AG10803 (cell line): ENCODE measurements at regions not wholly inside any gene's neighbourhood (a gene's known extent, or its start where the extent isn't known, plus 50 kb on each side); places are given as distances from the start of the nearest gene placed in this dataset.

Source experiments
- DNase-seq: peaks from one replicate; pipeline ENCODE4 v3.0.0; 2010; ENCODE audit warnings: low read depth
- H3K4me3 ChIP-seq: 2 replicates; pipeline ENCODE4 v1.5.1; 2011; ENCODE audit warnings: mild to moderate bottlenecking, low read length, control low read depth
- TF ChIP-seq, protein P1 (sequence below): conservative IDR thresholded peaks from 2 replicates; pipeline ENCODE4 v1.5.1; 2011; ENCODE audit warnings: mild to moderate bottlenecking, low read length, control low read depth, inconsistent platforms

DNA sequence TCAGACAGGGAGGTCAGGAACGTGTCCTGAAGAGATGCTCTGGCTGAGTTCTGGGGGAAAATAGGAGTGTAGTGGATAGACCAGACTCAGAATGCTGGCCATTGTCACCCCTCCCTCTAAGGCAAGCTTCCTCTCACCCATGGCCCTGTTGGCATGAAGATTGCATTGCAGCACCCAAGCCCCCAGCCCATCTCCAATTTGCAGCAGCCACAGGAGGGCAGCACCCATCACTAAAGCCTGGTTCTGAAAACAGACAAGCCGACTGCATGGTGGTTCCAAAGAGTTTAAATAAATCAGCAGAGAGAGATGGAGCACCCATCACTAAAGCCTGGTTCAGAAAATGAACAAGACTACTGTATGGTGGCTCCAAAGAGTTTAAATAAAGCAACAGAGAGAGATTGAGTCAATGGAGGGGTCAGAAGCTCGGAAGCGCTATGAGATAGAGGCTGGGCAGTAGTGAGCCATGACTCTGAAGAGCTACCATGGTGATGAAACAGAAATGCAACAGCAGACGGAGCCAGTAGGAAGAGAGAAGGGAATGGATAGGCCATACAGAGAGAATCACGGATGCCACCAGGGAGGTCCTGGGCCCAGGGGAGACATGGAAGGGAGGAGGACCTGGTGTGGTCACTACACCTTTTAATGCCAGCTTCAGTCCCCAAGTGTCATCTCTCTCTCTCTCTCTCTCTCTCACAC lies 237.9 kb upstream of the MYO3A start:
- TF ChIP-seq, protein P1, sequence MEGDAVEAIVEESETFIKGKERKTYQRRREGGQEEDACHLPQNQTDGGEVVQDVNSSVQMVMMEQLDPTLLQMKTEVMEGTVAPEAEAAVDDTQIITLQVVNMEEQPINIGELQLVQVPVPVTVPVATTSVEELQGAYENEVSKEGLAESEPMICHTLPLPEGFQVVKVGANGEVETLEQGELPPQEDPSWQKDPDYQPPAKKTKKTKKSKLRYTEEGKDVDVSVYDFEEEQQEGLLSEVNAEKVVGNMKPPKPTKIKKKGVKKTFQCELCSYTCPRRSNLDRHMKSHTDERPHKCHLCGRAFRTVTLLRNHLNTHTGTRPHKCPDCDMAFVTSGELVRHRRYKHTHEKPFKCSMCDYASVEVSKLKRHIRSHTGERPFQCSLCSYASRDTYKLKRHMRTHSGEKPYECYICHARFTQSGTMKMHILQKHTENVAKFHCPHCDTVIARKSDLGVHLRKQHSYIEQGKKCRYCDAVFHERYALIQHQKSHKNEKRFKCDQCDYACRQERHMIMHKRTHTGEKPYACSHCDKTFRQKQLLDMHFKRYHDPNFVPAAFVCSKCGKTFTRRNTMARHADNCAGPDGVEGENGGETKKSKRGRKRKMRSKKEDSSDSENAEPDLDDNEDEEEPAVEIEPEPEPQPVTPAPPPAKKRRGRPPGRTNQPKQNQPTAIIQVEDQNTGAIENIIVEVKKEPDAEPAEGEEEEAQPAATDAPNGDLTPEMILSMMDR: no peak
- H3K4me3 ChIP-seq: no peak overlapping the region
- no peak for DNase-seq

DNA sequence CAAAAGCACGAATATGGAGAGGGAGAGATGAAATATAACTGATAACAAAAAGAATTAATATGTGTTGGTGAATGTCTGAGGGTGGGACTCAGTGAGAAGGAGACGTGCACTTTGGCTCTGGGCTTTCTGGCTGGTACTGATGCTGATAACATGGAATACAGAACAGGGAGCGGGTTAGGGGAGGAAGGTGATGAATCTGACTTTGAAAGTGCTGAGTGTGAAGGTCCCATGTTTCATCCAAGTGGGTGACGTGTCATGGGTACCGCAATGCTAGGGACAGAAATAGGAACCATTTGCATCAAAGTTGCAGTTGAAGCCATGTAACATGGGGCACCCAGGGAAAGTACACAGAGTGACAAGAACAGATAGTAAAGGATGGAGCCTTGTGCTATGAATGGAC lies 236.6 kb upstream of the MYO3A start:
- TF ChIP-seq, protein P1: no peak
- no peak overlapping the region for H3K4me3 ChIP-seq
- no peak for DNase-seq

DNA sequence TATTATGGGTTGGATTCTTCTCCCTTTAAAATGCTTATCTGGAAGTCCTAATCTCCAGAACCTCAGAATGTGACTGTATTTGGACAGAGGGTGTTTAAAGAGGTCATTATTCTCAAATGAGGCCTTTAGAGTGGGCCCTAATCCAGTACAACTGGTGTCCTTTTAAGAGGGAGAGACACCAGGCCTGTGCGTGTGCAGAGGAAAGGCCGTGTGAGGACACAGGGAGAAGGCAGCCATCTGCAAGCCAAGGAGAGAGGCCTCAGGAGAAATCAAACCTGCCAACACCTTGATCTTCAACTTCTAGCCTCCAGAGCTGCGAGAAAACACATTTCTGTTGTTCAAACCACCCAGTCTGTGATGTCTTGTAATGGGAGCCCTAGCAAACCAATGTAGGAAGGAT lies 235.4 kb upstream of the MYO3A start:
- TF ChIP-seq, protein P1: no peak
- H3K4me3 ChIP-seq: no peak overlapping the region
- no peak for DNase-seq

DNA sequence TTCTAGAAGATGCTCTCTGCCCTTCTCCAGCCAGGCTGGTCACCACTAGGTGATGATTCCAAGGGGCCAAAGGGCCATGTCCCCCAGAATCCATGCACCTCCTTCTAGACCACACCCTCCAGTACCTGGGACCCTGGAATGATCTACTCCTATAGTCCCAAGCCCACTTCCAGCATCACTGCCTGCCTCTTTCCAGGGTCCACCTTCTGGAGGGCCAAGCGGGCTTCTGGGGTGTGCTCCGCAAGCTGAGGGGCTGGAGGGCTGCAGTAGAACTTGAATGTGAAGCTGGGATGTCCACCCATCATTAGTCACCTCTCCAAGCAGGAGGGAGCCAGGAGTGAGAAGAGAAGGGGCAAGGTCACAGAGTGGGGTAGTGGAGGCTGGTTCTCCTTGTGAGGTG lies 234.4 kb upstream of the MYO3A start:
- no peak for DNase-seq
- TF ChIP-seq, protein P1: no peak
- H3K4me3 ChIP-seq: no peak overlapping the region

DNA sequence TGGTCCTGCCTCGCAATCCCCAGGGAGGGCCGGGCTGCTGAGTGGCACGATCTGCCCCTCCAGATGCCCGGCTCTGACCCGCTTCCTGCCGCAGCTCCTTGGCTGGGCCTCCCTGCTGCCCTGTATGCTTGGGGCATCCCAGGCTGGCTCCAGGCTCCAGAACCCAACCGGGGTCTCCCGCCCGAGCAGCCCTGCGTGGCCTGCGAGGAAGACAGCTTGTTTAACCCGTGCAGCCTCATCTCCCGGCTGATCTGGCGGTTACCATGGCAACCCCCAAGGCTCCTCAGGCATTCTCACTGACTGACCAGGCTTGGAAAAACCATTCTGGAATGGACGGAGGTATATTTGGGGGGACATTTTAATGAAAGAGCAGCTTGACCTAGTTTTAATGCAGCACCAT lies 232.4 kb upstream of the MYO3A start:
- H3K4me3 ChIP-seq: no peak overlapping the region
- TF ChIP-seq, protein P1: no peak
- DNase-seq: no peak

DNA sequence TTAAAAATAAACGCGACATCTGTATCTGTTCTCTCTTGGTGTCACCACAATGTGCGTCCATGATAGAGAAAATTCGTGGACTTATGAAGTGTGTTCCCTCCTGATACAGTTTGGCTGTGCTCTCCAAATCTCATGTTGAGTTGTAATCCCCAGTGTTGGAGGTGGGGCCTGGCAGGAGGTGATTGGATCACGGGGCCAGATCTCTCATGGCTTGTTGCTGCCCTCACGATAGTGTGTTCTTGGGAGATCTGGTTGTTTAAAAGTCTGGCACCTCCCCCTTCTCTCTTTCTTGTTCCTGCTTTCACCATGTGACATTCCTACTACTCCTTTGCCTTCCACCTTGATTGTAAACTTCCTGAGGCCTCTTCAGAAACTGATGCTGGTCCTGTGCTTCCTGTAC lies 229.4 kb upstream of the MYO3A start:
- DNase-seq: no peak
- H3K4me3 ChIP-seq: no peak overlapping the region
- TF ChIP-seq, protein P1: no peak

DNA sequence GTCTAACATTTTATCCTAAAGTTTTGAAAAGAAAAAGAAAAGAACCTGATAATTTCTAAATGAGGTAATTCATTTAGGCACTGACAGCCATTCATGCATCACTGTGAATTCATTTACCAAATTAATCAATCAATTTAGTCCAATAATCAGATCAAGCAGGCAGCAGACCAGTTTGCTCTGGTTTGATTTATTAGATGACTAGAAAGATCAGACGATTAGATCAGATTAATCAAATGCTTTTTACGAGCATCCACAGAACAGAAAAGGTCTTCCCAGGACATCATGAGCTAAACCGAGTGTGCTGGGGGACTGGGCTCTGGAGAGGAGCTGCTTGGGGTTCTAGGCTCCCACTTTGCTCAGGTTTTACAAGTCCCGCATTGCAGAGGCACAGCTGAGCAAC lies 226.5 kb upstream of the MYO3A start:
- no peak overlapping the region for H3K4me3 ChIP-seq
- no peak for DNase-seq
- TF ChIP-seq, protein P1: no peak
